WTC11 (cell line): ENCODE measurements at regions not wholly inside any gene's neighbourhood (a gene's known extent, or its start where the extent isn't known, plus 50 kb on each side); places are given as distances from the start of the nearest gene placed in this dataset.

Source experiments
- ATAC-seq: fragments of 200-7000 bp; cut with Tn5 transposase; 2 replicates; pipeline ENCODE4 v1.10.0; 2021; ENCODE audit warnings: mild to moderate bottlenecking, moderate library complexity
- CTCF ChIA-PET: fragments of 300-600 bp; sonication (Branson Sonifier 250); formaldehyde crosslinking; loops from one replicate; lab custom pipeline; 2021; ENCODE audit warnings: antibody characterized with exemption; lab: Charles Lee
- POLR2A ChIA-PET: fragments of 350-600 bp; sonication (Branson Sonifier 250); formaldehyde crosslinking; loops from one replicate; lab custom pipeline; 2021; ENCODE audit warnings: antibody characterized with exemption; lab: Charles Lee
- DNase-seq: peaks from one replicate; pipeline ENCODE4 v3.0.0; 2021; ENCODE audit warnings: low spot score
- H3K27ac Mint-ChIP-seq: 2 replicates; pipeline ENCODE4 v1.8.0; 2021; ENCODE audit warnings: mixed read lengths
- H3K27me3 Mint-ChIP-seq: 2 replicates; pipeline ENCODE4 v1.8.0; 2021; ENCODE audit warnings: low read depth, mild to moderate bottlenecking, moderate library complexity, mixed read lengths
- H3K36me3 Mint-ChIP-seq: 2 replicates; pipeline ENCODE4 v1.8.0; 2021; ENCODE audit warnings: mixed read lengths
- H3K4me1 Mint-ChIP-seq: 2 replicates; pipeline ENCODE4 v1.8.0; 2022; ENCODE audit warnings: mixed read lengths
- H3K4me3 Mint-ChIP-seq: 2 replicates; pipeline ENCODE4 v1.8.0; 2021; ENCODE audit warnings: mild to moderate bottlenecking, moderate library complexity, mixed read lengths
- H3K9me3 Mint-ChIP-seq: 2 replicates; pipeline ENCODE4 v1.8.0; 2021; ENCODE audit warnings: mixed read lengths
- CBFB ChIP-seq: sonication (generic); formaldehyde crosslinking; IDR thresholded peaks from 2 replicates; pipeline ENCODE4 v1.8.1; 2022; ENCODE audit warnings: mild to moderate bottlenecking, low read depth, missing genetic modification reagents
- ELF4 ChIP-seq: sonication (generic); formaldehyde crosslinking; IDR thresholded peaks from 2 replicates; pipeline ENCODE4 v1.8.1; 2022; ENCODE audit warnings: low read depth, mild to moderate bottlenecking, moderate library complexity, missing genetic modification reagents
- ESRRA ChIP-seq: sonication (generic); formaldehyde crosslinking; IDR thresholded peaks from 2 replicates; pipeline ENCODE4 v1.8.1; 2022; ENCODE audit warnings: mild to moderate bottlenecking, missing genetic modification reagents, borderline replicate concordance
- FOXK1 ChIP-seq: sonication (generic); formaldehyde crosslinking; IDR thresholded peaks from 2 replicates; pipeline ENCODE4 v1.8.0; 2022; ENCODE audit warnings: mild to moderate bottlenecking, moderate library complexity, missing genetic modification reagents
- GABPB1 ChIP-seq: sonication (generic); formaldehyde crosslinking; IDR thresholded peaks from 2 replicates; pipeline ENCODE4 v1.8.1; 2023; ENCODE audit warnings: mild to moderate bottlenecking, missing genetic modification reagents
- JUN ChIP-seq: sonication (generic); formaldehyde crosslinking; IDR thresholded peaks from 2 replicates; pipeline ENCODE4 v1.8.0; 2023; ENCODE audit warnings: mild to moderate bottlenecking, missing genetic modification reagents
- RORB ChIP-seq: fragments of 250-450 bp; sonication (Bioruptor Pico); IDR thresholded peaks from 2 replicates; pipeline ENCODE4 v1.9.0; 2021; ENCODE audit warnings: mild to moderate bottlenecking
- SMAD3 ChIP-seq: sonication (generic); formaldehyde crosslinking; IDR thresholded peaks from 2 replicates; pipeline ENCODE4 v1.8.0; 2022; ENCODE audit warnings: missing genetic modification reagents, mild to moderate bottlenecking, borderline replicate concordance
- TEAD1 ChIP-seq: sonication (generic); formaldehyde crosslinking; IDR thresholded peaks from 2 replicates; pipeline ENCODE4 v1.8.0; 2022; ENCODE audit warnings: mild to moderate bottlenecking, missing genetic modification reagents
- ZBTB21 ChIP-seq: sonication (generic); formaldehyde crosslinking; IDR thresholded peaks from 2 replicates; pipeline ENCODE4 v1.8.1; 2023; ENCODE audit warnings: mild to moderate bottlenecking, missing genetic modification reagents, borderline replicate concordance
- ZNF138 ChIP-seq: sonication (generic); formaldehyde crosslinking; conservative IDR thresholded peaks from 2 replicates; pipeline ENCODE4 v1.8.1; 2022; ENCODE audit warnings: mild to moderate bottlenecking, moderate library complexity, missing genetic modification reagents
- ZNF317 ChIP-seq: sonication (generic); formaldehyde crosslinking; IDR thresholded peaks from 2 replicates; pipeline ENCODE4 v1.8.1; 2023; ENCODE audit warnings: low read depth, mild to moderate bottlenecking, moderate library complexity, missing genetic modification reagents, borderline replicate concordance
- ZNF396 ChIP-seq: fragments of 250-450 bp; sonication (Bioruptor Pico); IDR thresholded peaks from 2 replicates; pipeline ENCODE4 v1.8.0; 2021; ENCODE audit warnings: mild to moderate bottlenecking, moderate library complexity, borderline replicate concordance
- ZNF423 ChIP-seq: fragments of 250-450 bp; sonication (Bioruptor Pico); IDR thresholded peaks from 2 replicates; pipeline ENCODE4 v2.1.2; 2022; ENCODE audit warnings: mild to moderate bottlenecking, moderate library complexity
- TF ChIP-seq, protein P1 (sequence below): sonication (generic); formaldehyde crosslinking; IDR thresholded peaks from 2 replicates; pipeline ENCODE4 v1.8.1; 2023; ENCODE audit warnings: mild to moderate bottlenecking, missing genetic modification reagents, borderline replicate concordance
- TF ChIP-seq, protein P2 (sequence below): sonication (generic); formaldehyde crosslinking; IDR thresholded peaks from 2 replicates; pipeline ENCODE4 v1.8.0; 2023; ENCODE audit warnings: missing genetic modification reagents, mild to moderate bottlenecking, borderline replicate concordance
- TF ChIP-seq, protein P3 (sequence below): sonication (generic); formaldehyde crosslinking; conservative IDR thresholded peaks from 2 replicates; pipeline ENCODE4 v1.8.1; 2022; ENCODE audit warnings: mild to moderate bottlenecking, missing genetic modification reagents
- TF ChIP-seq, protein P4 (sequence below): fragments of 250-450 bp; sonication (Bioruptor Pico); IDR thresholded peaks from 2 replicates; pipeline ENCODE4 v1.8.0; 2021; ENCODE audit warnings: mild to moderate bottlenecking

DNA sequence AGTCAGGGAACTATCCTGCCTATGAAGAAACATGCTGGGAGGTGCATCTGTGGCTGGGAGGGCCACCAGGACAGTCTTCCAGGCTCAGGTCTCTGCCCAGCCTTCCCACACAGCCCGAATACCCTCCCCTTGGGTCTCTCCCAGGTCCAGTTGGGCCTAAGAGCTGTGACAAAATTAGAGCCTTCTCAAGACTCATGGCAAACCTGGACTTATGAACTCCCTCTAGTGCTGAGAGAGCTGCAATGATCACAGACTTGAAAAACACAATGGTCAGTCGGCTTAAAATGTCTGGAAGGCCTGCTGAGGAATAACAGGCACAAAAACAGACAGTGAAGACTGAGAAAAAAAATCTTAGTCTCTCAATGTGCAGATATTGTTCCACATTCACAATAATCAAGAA, 325.1 kb downstream of the BRINP2 start:
- no peak for DNase-seq
- no peak overlapping the region for H3K4me3 Mint-ChIP-seq
- H3K9me3 Mint-ChIP-seq: peaks cover 8% of the 10 kb centered on the region
- ATAC-seq: peak; percentile 43
- CTCF ChIA-PET: no interaction called here
- TF ChIP-seq ZNF396 (no peak), TEAD1 (no peak), ZNF317 (CRISPR knock-in tag) (no peak), ELF4 (CRISPR knock-in tag) (no peak), SMAD3 (no peak), JUN (CRISPR knock-in tag) (no peak)
- TF ChIP-seq, protein P1, sequence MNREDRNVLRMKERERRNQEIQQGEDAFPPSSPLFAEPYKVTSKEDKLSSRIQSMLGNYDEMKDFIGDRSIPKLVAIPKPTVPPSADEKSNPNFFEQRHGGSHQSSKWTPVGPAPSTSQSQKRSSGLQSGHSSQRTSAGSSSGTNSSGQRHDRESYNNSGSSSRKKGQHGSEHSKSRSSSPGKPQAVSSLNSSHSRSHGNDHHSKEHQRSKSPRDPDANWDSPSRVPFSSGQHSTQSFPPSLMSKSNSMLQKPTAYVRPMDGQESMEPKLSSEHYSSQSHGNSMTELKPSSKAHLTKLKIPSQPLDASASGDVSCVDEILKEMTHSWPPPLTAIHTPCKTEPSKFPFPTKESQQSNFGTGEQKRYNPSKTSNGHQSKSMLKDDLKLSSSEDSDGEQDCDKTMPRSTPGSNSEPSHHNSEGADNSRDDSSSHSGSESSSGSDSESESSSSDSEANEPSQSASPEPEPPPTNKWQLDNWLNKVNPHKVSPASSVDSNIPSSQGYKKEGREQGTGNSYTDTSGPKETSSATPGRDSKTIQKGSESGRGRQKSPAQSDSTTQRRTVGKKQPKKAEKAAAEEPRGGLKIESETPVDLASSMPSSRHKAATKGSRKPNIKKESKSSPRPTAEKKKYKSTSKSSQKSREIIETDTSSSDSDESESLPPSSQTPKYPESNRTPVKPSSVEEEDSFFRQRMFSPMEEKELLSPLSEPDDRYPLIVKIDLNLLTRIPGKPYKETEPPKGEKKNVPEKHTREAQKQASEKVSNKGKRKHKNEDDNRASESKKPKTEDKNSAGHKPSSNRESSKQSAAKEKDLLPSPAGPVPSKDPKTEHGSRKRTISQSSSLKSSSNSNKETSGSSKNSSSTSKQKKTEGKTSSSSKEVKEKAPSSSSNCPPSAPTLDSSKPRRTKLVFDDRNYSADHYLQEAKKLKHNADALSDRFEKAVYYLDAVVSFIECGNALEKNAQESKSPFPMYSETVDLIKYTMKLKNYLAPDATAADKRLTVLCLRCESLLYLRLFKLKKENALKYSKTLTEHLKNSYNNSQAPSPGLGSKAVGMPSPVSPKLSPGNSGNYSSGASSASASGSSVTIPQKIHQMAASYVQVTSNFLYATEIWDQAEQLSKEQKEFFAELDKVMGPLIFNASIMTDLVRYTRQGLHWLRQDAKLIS (CRISPR knock-in tag): no peak
- TF ChIP-seq, protein P2, sequence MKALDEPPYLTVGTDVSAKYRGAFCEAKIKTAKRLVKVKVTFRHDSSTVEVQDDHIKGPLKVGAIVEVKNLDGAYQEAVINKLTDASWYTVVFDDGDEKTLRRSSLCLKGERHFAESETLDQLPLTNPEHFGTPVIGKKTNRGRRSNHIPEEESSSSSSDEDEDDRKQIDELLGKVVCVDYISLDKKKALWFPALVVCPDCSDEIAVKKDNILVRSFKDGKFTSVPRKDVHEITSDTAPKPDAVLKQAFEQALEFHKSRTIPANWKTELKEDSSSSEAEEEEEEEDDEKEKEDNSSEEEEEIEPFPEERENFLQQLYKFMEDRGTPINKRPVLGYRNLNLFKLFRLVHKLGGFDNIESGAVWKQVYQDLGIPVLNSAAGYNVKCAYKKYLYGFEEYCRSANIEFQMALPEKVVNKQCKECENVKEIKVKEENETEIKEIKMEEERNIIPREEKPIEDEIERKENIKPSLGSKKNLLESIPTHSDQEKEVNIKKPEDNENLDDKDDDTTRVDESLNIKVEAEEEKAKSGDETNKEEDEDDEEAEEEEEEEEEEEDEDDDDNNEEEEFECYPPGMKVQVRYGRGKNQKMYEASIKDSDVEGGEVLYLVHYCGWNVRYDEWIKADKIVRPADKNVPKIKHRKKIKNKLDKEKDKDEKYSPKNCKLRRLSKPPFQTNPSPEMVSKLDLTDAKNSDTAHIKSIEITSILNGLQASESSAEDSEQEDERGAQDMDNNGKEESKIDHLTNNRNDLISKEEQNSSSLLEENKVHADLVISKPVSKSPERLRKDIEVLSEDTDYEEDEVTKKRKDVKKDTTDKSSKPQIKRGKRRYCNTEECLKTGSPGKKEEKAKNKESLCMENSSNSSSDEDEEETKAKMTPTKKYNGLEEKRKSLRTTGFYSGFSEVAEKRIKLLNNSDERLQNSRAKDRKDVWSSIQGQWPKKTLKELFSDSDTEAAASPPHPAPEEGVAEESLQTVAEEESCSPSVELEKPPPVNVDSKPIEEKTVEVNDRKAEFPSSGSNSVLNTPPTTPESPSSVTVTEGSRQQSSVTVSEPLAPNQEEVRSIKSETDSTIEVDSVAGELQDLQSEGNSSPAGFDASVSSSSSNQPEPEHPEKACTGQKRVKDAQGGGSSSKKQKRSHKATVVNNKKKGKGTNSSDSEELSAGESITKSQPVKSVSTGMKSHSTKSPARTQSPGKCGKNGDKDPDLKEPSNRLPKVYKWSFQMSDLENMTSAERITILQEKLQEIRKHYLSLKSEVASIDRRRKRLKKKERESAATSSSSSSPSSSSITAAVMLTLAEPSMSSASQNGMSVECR: no peak
- H3K4me1 Mint-ChIP-seq: no peaks in the 10 kb centered on the region
- no peaks in the 10 kb centered on the region for H3K36me3 Mint-ChIP-seq
- H3K27ac Mint-ChIP-seq: no peak overlapping the region
- H3K27me3 Mint-ChIP-seq: no peaks in the 10 kb centered on the region; the same call in 1 of the 2 replicates
- POLR2A ChIA-PET: no interaction called here

DNA sequence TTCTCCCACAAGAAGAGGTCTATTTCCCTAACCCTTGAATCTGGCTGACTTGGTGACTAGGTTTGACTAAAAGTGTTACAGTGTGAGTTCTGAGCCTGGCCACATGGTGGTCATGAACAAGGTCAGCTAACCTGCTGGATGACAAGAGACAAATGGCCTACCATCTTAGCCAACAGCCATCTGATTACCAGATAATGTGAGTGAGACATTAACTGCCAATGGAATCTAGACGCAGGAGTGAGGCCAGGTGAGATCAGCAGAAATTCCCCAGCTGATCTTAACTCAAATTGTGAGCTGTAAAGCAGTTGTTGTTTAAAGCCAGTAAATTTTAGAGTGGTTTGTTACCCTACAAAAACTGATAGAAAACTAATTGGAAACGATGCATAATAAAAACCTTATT, 320.0 kb downstream of the BRINP2 start:
- no peak overlapping the region for H3K4me3 Mint-ChIP-seq
- H3K27me3 Mint-ChIP-seq: no peaks in the 10 kb centered on the region
- H3K36me3 Mint-ChIP-seq: no peaks in the 10 kb centered on the region
- ChIA-PET CTCF (interaction anchor here (0.7 kb wide), 1 partner anchor 290 kb away, joined by 3 read pairs; no protein-coding TSS in a partner anchor), POLR2A (no interaction called here)
- H3K27ac Mint-ChIP-seq: no peak overlapping the region
- TF ChIP-seq ZNF138 (CRISPR knock-in tag): no peak
- TF ChIP-seq ZBTB21 (CRISPR knock-in tag): no peak
- TF ChIP-seq CBFB (CRISPR knock-in tag): no peak
- no peak for TF ChIP-seq ESRRA (CRISPR knock-in tag)
- TF ChIP-seq, protein P3, sequence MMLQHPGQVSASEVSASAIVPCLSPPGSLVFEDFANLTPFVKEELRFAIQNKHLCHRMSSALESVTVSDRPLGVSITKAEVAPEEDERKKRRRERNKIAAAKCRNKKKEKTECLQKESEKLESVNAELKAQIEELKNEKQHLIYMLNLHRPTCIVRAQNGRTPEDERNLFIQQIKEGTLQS: no peak
- TF ChIP-seq, protein P4, sequence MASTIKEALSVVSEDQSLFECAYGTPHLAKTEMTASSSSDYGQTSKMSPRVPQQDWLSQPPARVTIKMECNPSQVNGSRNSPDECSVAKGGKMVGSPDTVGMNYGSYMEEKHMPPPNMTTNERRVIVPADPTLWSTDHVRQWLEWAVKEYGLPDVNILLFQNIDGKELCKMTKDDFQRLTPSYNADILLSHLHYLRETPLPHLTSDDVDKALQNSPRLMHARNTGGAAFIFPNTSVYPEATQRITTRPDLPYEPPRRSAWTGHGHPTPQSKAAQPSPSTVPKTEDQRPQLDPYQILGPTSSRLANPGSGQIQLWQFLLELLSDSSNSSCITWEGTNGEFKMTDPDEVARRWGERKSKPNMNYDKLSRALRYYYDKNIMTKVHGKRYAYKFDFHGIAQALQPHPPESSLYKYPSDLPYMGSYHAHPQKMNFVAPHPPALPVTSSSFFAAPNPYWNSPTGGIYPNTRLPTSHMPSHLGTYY (CRISPR knock-in tag): no peak
- no peak for TF ChIP-seq GABPB1 (CRISPR knock-in tag)
- TF ChIP-seq SMAD3: no peak
- TF ChIP-seq RORB (CRISPR knock-in tag): no peak
- no peak for TF ChIP-seq ZNF423
- no peak for TF ChIP-seq FOXK1
- H3K4me1 Mint-ChIP-seq: peaks cover 6% of the 10 kb centered on the region
- no peaks in the 10 kb centered on the region; the same call in 1 of the 2 replicates for H3K9me3 Mint-ChIP-seq
- no peak for DNase-seq
- ATAC-seq: no peak; the same call in 1 of the 2 replicates
